ENCODE measurements at regions not wholly inside any gene's neighbourhood (a gene's known extent, or its start where the extent isn't known, plus 50 kb on each side); places are given as distances from the start of the nearest gene placed in this dataset.

GRCh38 chr2:220335591-220335915, 708.1 kb downstream of the SLC4A3 start:
- no peak overlapping the region for H3K4ac ChIP-seq (ENCODE audit: low read depth, low read length)
- no peaks in the 10 kb centered on the region for H3K27me3 ChIP-seq (ENCODE audit: insufficient read depth, low read length, poor library complexity)
- H3K4me3 ChIP-seq (ENCODE audit: low read length) = no peak overlapping the region
- no peak overlapping the region for H3K9ac ChIP-seq (ENCODE audit: low read length)
- H3K36me3 ChIP-seq (ENCODE audit: control insufficient read depth, insufficient read depth, low read length) = no peaks in the 10 kb centered on the region
- no peak overlapping the region for H3K23ac ChIP-seq (ENCODE audit: low read length)
- WGBS (ENCODE audit: extremely low coverage, insufficient coverage, low lambda C conversion rate) = no CpG with 5 or more reads among the region's 4 CpGs
- no peak overlapping the region for H4K8ac ChIP-seq (ENCODE audit: low read depth, low read length)
- H2AK5ac ChIP-seq (ENCODE audit: low read length) = no peak overlapping the region
- H3K18ac ChIP-seq (ENCODE audit: low read length) = no peak overlapping the region
- H3K56ac ChIP-seq (ENCODE audit: low read length) = no peak overlapping the region
- H2BK120ac ChIP-seq (ENCODE audit: low read depth, low read length) = no peak overlapping the region
- DNase-seq = no peak
- H3K27ac ChIP-seq (ENCODE audit: low read depth, low read length) = no peak overlapping the region
- H2BK5ac ChIP-seq (ENCODE audit: low read length) = no peak overlapping the region
- H3K79me2 ChIP-seq (ENCODE audit: control insufficient read depth, insufficient read depth, low read length) = no peaks in the 10 kb centered on the region
- H3K4me2 ChIP-seq (ENCODE audit: low read length) = no peak overlapping the region
- no peak overlapping the region for H4K5ac ChIP-seq (ENCODE audit: low read length)
- no peaks in the 10 kb centered on the region for H3K4me1 ChIP-seq (ENCODE audit: control insufficient read depth, low read depth, low read length)
- no peak overlapping the region for H2BK15ac ChIP-seq (replicated peaks; ENCODE audit: low read depth)
- H3K79me1 ChIP-seq (ENCODE audit: low read length) = no peaks in the 10 kb centered on the region

GRCh38 chr2:220336771-220337170, 709.3 kb downstream of the SLC4A3 start:
- H3K36me3 ChIP-seq (ENCODE audit: control insufficient read depth, insufficient read depth, low read length) = no peaks in the 10 kb centered on the region
- H3K56ac ChIP-seq (ENCODE audit: low read length) = no peak overlapping the region
- no peak for DNase-seq
- no peak overlapping the region for H3K4me3 ChIP-seq (ENCODE audit: low read length)
- no peaks in the 10 kb centered on the region for H3K79me2 ChIP-seq (ENCODE audit: control insufficient read depth, insufficient read depth, low read length)
- H3K4me1 ChIP-seq (ENCODE audit: control insufficient read depth, low read depth, low read length) = no peaks in the 10 kb centered on the region
- no peak overlapping the region for H4K5ac ChIP-seq (ENCODE audit: low read length)
- H2BK15ac ChIP-seq (replicated peaks; ENCODE audit: low read depth) = no peak overlapping the region
- H3K4ac ChIP-seq (ENCODE audit: low read depth, low read length) = no peak overlapping the region
- H4K8ac ChIP-seq (ENCODE audit: low read depth, low read length) = no peak overlapping the region
- H3K23ac ChIP-seq (ENCODE audit: low read length) = no peak overlapping the region
- H3K9ac ChIP-seq (ENCODE audit: low read length) = no peak overlapping the region
- no peak overlapping the region for H3K18ac ChIP-seq (ENCODE audit: low read length)
- no peak overlapping the region for H2AK5ac ChIP-seq (ENCODE audit: low read length)
- no peak overlapping the region for H2BK5ac ChIP-seq (ENCODE audit: low read length)
- H3K27me3 ChIP-seq (ENCODE audit: insufficient read depth, low read length, poor library complexity) = no peaks in the 10 kb centered on the region
- no peak overlapping the region for H3K27ac ChIP-seq (ENCODE audit: low read depth, low read length)
- no peak overlapping the region for H3K4me2 ChIP-seq (ENCODE audit: low read length)
- H2BK120ac ChIP-seq (ENCODE audit: low read depth, low read length) = no peak overlapping the region
- no peaks in the 10 kb centered on the region for H3K79me1 ChIP-seq (ENCODE audit: low read length)
- WGBS (ENCODE audit: extremely low coverage, insufficient coverage, low lambda C conversion rate) = no CpG with 5 or more reads among the region's 2 CpGs

GRCh38 chr2:220337611-220338440, 710.4 kb downstream of the SLC4A3 start:
- no peaks in the 10 kb centered on the region for H3K79me1 ChIP-seq (ENCODE audit: low read length)
- WGBS (ENCODE audit: extremely low coverage, insufficient coverage, low lambda C conversion rate) = no CpG with 5 or more reads among the region's 2 CpGs
- no peaks in the 10 kb centered on the region for H3K79me2 ChIP-seq (ENCODE audit: control insufficient read depth, insufficient read depth, low read length)
- no peaks in the 10 kb centered on the region for H3K4me1 ChIP-seq (ENCODE audit: control insufficient read depth, low read depth, low read length)
- H3K27me3 ChIP-seq (ENCODE audit: insufficient read depth, low read length, poor library complexity) = no peaks in the 10 kb centered on the region
- no peak overlapping the region for H2BK5ac ChIP-seq (ENCODE audit: low read length)
- H3K9ac ChIP-seq (ENCODE audit: low read length) = no peak overlapping the region
- H4K8ac ChIP-seq (ENCODE audit: low read depth, low read length) = no peak overlapping the region
- no peak overlapping the region for H3K4ac ChIP-seq (ENCODE audit: low read depth, low read length)
- no peak overlapping the region for H3K27ac ChIP-seq (ENCODE audit: low read depth, low read length)
- no peak overlapping the region for H3K4me3 ChIP-seq (ENCODE audit: low read length)
- H2AK5ac ChIP-seq (ENCODE audit: low read length) = no peak overlapping the region
- no peak overlapping the region for H3K23ac ChIP-seq (ENCODE audit: low read length)
- no peak overlapping the region for H4K5ac ChIP-seq (ENCODE audit: low read length)
- H2BK120ac ChIP-seq (ENCODE audit: low read depth, low read length) = no peak overlapping the region
- H3K56ac ChIP-seq (ENCODE audit: low read length) = no peak overlapping the region
- no peaks in the 10 kb centered on the region for H3K36me3 ChIP-seq (ENCODE audit: control insufficient read depth, insufficient read depth, low read length)
- no peak overlapping the region for H3K4me2 ChIP-seq (ENCODE audit: low read length)
- no peak overlapping the region for H3K18ac ChIP-seq (ENCODE audit: low read length)
- DNase-seq = no peak
- H2BK15ac ChIP-seq (replicated peaks; ENCODE audit: low read depth) = no peak overlapping the region

GRCh38 chr2:220341014-220341413, 713.6 kb downstream of the SLC4A3 start:
- H3K79me2 ChIP-seq (ENCODE audit: control insufficient read depth, insufficient read depth, low read length) = no peaks in the 10 kb centered on the region
- H3K36me3 ChIP-seq (ENCODE audit: control insufficient read depth, insufficient read depth, low read length) = no peaks in the 10 kb centered on the region
- no peak overlapping the region for H3K27ac ChIP-seq (ENCODE audit: low read depth, low read length)
- no peak overlapping the region for H3K56ac ChIP-seq (ENCODE audit: low read length)
- DNase-seq = no peak
- H3K4me2 ChIP-seq (ENCODE audit: low read length) = no peak overlapping the region
- no peaks in the 10 kb centered on the region for H3K79me1 ChIP-seq (ENCODE audit: low read length)
- no peak overlapping the region for H3K4me3 ChIP-seq (ENCODE audit: low read length)
- H3K27me3 ChIP-seq (ENCODE audit: insufficient read depth, low read length, poor library complexity) = no peaks in the 10 kb centered on the region
- no peak overlapping the region for H3K4ac ChIP-seq (ENCODE audit: low read depth, low read length)
- WGBS (ENCODE audit: extremely low coverage, insufficient coverage, low lambda C conversion rate) = no CpG with 5 or more reads among the region's 3 CpGs
- H2AK5ac ChIP-seq (ENCODE audit: low read length) = no peak overlapping the region
- no peak overlapping the region for H3K9ac ChIP-seq (ENCODE audit: low read length)
- no peak overlapping the region for H2BK120ac ChIP-seq (ENCODE audit: low read depth, low read length)
- H4K8ac ChIP-seq (ENCODE audit: low read depth, low read length) = no peak overlapping the region
- H3K23ac ChIP-seq (ENCODE audit: low read length) = no peak overlapping the region
- H3K18ac ChIP-seq (ENCODE audit: low read length) = no peak overlapping the region
- no peak overlapping the region for H2BK15ac ChIP-seq (replicated peaks; ENCODE audit: low read depth)
- no peaks in the 10 kb centered on the region for H3K4me1 ChIP-seq (ENCODE audit: control insufficient read depth, low read depth, low read length)
- no peak overlapping the region for H2BK5ac ChIP-seq (ENCODE audit: low read length)
- H4K5ac ChIP-seq (ENCODE audit: low read length) = no peak overlapping the region

- H3K36me3 ChIP-seq (ENCODE audit: control insufficient read depth, insufficient read depth, low read length) = no peaks in the 10 kb centered on the region
- no peak overlapping the region for H3K4me3 ChIP-seq (ENCODE audit: low read length)
- no peak overlapping the region for H2BK5ac ChIP-seq (ENCODE audit: low read length)
- no peak overlapping the region for H3K4me2 ChIP-seq (ENCODE audit: low read length)
- no peak overlapping the region for H2AK5ac ChIP-seq (ENCODE audit: low read length)
- H4K8ac ChIP-seq (ENCODE audit: low read depth, low read length) = no peak overlapping the region
- H2BK120ac ChIP-seq (ENCODE audit: low read depth, low read length) = no peak overlapping the region
- no peak overlapping the region for H3K56ac ChIP-seq (ENCODE audit: low read length)
- no CpG with 5 or more reads among the region's 1 CpG for WGBS (ENCODE audit: extremely low coverage, insufficient coverage, low lambda C conversion rate)
- H3K9ac ChIP-seq (ENCODE audit: low read length) = no peak overlapping the region
- H3K4ac ChIP-seq (ENCODE audit: low read depth, low read length) = no peak overlapping the region
- no peak for DNase-seq
- H3K27ac ChIP-seq (ENCODE audit: low read depth, low read length) = no peak overlapping the region
- no peak overlapping the region for H4K5ac ChIP-seq (ENCODE audit: low read length)
- no peak overlapping the region for H2BK15ac ChIP-seq (replicated peaks; ENCODE audit: low read depth)
- no peaks in the 10 kb centered on the region for H3K27me3 ChIP-seq (ENCODE audit: insufficient read depth, low read length, poor library complexity)
- H3K18ac ChIP-seq (ENCODE audit: low read length) = no peak overlapping the region
- H3K4me1 ChIP-seq (ENCODE audit: control insufficient read depth, low read depth, low read length) = no peaks in the 10 kb centered on the region
- H3K23ac ChIP-seq (ENCODE audit: low read length) = no peak overlapping the region
- H3K79me2 ChIP-seq (ENCODE audit: control insufficient read depth, insufficient read depth, low read length) = no peaks in the 10 kb centered on the region
- no peaks in the 10 kb centered on the region for H3K79me1 ChIP-seq (ENCODE audit: low read length)
Measured at GRCh38 chr2:220346919-220347318, 719.5 kb downstream of the SLC4A3 start.

- Histone ChIP-seq H3K4me3 (ENCODE audit: low read length) (no peak overlapping the region), H3K18ac (ENCODE audit: low read length) (no peak overlapping the region), H2BK120ac (ENCODE audit: low read depth, low read length) (no peak overlapping the region), H2BK5ac (ENCODE audit: low read length) (no peak overlapping the region), H3K4me2 (ENCODE audit: low read length) (no peak overlapping the region), H3K4me1 (ENCODE audit: control insufficient read depth, low read depth, low read length) (no peaks in the 10 kb centered on the region), H4K8ac (ENCODE audit: low read depth, low read length) (no peak overlapping the region), H3K27ac (ENCODE audit: low read depth, low read length) (no peak overlapping the region), H2BK15ac (replicated peaks; ENCODE audit: low read depth) (no peak overlapping the region), H3K36me3 (ENCODE audit: control insufficient read depth, insufficient read depth, low read length) (no peaks in the 10 kb centered on the region), H3K9ac (ENCODE audit: low read length) (no peak overlapping the region), H3K79me2 (ENCODE audit: control insufficient read depth, insufficient read depth, low read length) (no peaks in the 10 kb centered on the region), H3K27me3 (ENCODE audit: insufficient read depth, low read length, poor library complexity) (no peaks in the 10 kb centered on the region), H2AK5ac (ENCODE audit: low read length) (no peak overlapping the region), H3K56ac (ENCODE audit: low read length) (no peak overlapping the region), H3K23ac (ENCODE audit: low read length) (no peak overlapping the region), H3K79me1 (ENCODE audit: low read length) (no peaks in the 10 kb centered on the region), H4K5ac (ENCODE audit: low read length) (no peak overlapping the region), H3K4ac (ENCODE audit: low read depth, low read length) (no peak overlapping the region)
- DNase-seq = no peak
- WGBS (ENCODE audit: extremely low coverage, insufficient coverage, low lambda C conversion rate) = no CpG with 5 or more reads among the region's 2 CpGs
Measured at GRCh38 chr2:220347626-220348025, 720.2 kb downstream of the SLC4A3 start.

Data from mesendoderm (in vitro differentiated cells).